HepG2 (cell line): ENCODE measurements at regions not wholly inside any gene's neighbourhood (a gene's known extent, or its start where the extent isn't known, plus 50 kb on each side); places are given as distances from the start of the nearest gene placed in this dataset.

Experiments
- ATAC-seq: fragments of 200-7000 bp; cut with Tn5 transposase; 3 replicates; pipeline ENCODE4 v1.9.1; 2020; ENCODE audit warnings: mild to moderate bottlenecking, moderate library complexity
- BruUV-seq: library from RNA; stranded (reverse); fragments of 400-500 nt; replicated peaks from 2 replicates; lab custom pipeline; 2021; lab: Mats Ljungman, UMichigan
- CTCF ChIA-PET: fragments of 300-600 bp; formaldehyde crosslinking; extraction: SDS; loops from one replicate; lab custom pipeline; 2021; ENCODE audit warnings: low total read pairs, inconsistent platforms, low intra/inter-chr PET ratio; lab: Yijun Ruan, JAX
- POLR2A ChIA-PET: fragments of 350-600 bp; sonication (Branson Sonifier 250); formaldehyde crosslinking; loops from one replicate; lab custom pipeline; 2020; ENCODE audit warnings: antibody characterized with exemption, inconsistent platforms; lab: Yijun Ruan, JAX
- DNase-seq: peaks from one replicate; pipeline ENCODE4 v3.0.0-alpha.2; 2015; ENCODE audit warnings: low spot score
- FAIRE-seq: peaks from 3 replicates; lab custom pipeline; 2011; peaks lifted over from hg19 to GRCh38; lab: Jason Lieb, UNC
- H2AFZ ChIP-seq: one replicate; pipeline ENCODE4 v1.6.1; 2011; ENCODE audit warnings: low read length, inconsistent platforms
- H3K27ac ChIP-seq: fragments of 300-600 bp; 3 replicates; pipeline ENCODE4 v1.8.0; 2011; ENCODE audit warnings: mixed run types, mild to moderate bottlenecking, mixed read lengths, low read length, inconsistent platforms; ENCODE audit not compliant: insufficient read depth; ENCODE audit errors: extremely low read length
- H3K27me3 ChIP-seq, 2 experiments: fragments of 200-600 bp in 1 of 2; 2 replicates in 1 of 2; 3 replicates in 1 of 2; pipeline versions ENCODE4 v1.6.0 to v1.8.0; 2011; ENCODE audit warnings: low read length in 2 of 2, mild to moderate bottlenecking in 2 of 2, moderate library complexity in 2 of 2, inconsistent platforms in 1 of 2; ENCODE audit not compliant: insufficient read depth in 2 of 2, control insufficient read depth in 1 of 2
- H3K36me3 ChIP-seq, 2 experiments: fragments of 200-600 bp in 1 of 2; replicated peaks in 1 of 2; 2 replicates in 1 of 2; 3 replicates in 1 of 2; pipeline versions ENCODE4 v1.5.1 to v1.8.0; 2011; ENCODE audit warnings: low read length in 2 of 2, inconsistent platforms in 1 of 2; ENCODE audit not compliant: insufficient read depth in 2 of 2, control insufficient read depth in 1 of 2
- H3K4me1 ChIP-seq: 2 replicates; pipeline ENCODE4 v1.5.1; 2012; ENCODE audit warnings: low read length, inconsistent platforms; ENCODE audit not compliant: insufficient read depth
- H3K4me2 ChIP-seq: 2 replicates; pipeline ENCODE4 v1.6.0; 2011; ENCODE audit warnings: low read depth, low read length, inconsistent platforms
- H3K4me3 ChIP-seq, 3 experiments: fragments of 200-600 bp in 1 of 3; sonication (generic), shearing (Covaris generic) in 1 of 3; replicated peaks in 1 of 3; 2 replicates each; pipeline ENCODE4 v1.5.1; 2011 to 2016; ENCODE audit warnings: low read length in 3 of 3, inconsistent platforms in 2 of 3, low read depth in 2 of 3, mild to moderate bottlenecking in 2 of 3, control low read depth in 1 of 3, mixed read lengths in 1 of 3; ENCODE audit not compliant: insufficient read depth in 1 of 3
- H3K79me2 ChIP-seq: one replicate; pipeline ENCODE4 v1.6.1; 2011; ENCODE audit warnings: low read length, inconsistent platforms; ENCODE audit not compliant: insufficient read depth
- H3K9ac ChIP-seq: 2 replicates; pipeline ENCODE4 v1.6.0; 2011; ENCODE audit warnings: mild to moderate bottlenecking, low read depth, low read length, inconsistent platforms; ENCODE audit not compliant: insufficient read depth
- H3K9me3 ChIP-seq: 2 replicates; pipeline ENCODE4 v1.5.1; 2012; ENCODE audit warnings: mild to moderate bottlenecking, low read length
- H4K20me1 ChIP-seq: 2 replicates; pipeline ENCODE4 v1.6.0; 2011; ENCODE audit warnings: inconsistent platforms, mild to moderate bottlenecking, low read length, moderate library complexity; ENCODE audit not compliant: insufficient read depth
- ATF4 ChIP-seq, 2 experiments: fragments of 450-650 bp in 1 of 2; sonication (generic) in 1 of 2; formaldehyde crosslinking; IDR thresholded peaks; 2 replicates each; pipeline versions ENCODE4 v1.5.0 to v1.8.0; 2020 to 2022; ENCODE audit warnings: mild to moderate bottlenecking in 1 of 2, missing genetic modification reagents in 1 of 2
- HDAC2 ChIP-seq: sonication (generic); formaldehyde crosslinking; IDR thresholded peaks from 2 replicates; pipeline ENCODE4 v1.4.0; 2020; ENCODE audit warnings: missing genetic modification reagents
- HNF1A ChIP-seq, 2 experiments: sonication (generic) in 1 of 2; formaldehyde crosslinking in 1 of 2; IDR thresholded peaks; 2 replicates each; pipeline versions ENCODE4 v1.4.0 to v1.6.1; 2016 to 2020; ENCODE audit warnings: borderline replicate concordance in 1 of 2, low read depth in 1 of 2, mild to moderate bottlenecking in 1 of 2, missing genetic modification reagents in 1 of 2
- HOMEZ ChIP-seq: IDR thresholded peaks from 2 replicates; pipeline ENCODE4 v1.6.1; 2016; ENCODE audit warnings: low read depth
- YEATS2 ChIP-seq: sonication (generic); formaldehyde crosslinking; IDR thresholded peaks from 2 replicates; pipeline ENCODE4 v1.4.0; 2020; ENCODE audit warnings: missing genetic modification reagents, borderline replicate concordance
- ZBTB44 ChIP-seq: sonication (generic); formaldehyde crosslinking; IDR thresholded peaks from 2 replicates; pipeline ENCODE4 v1.4.0; 2020; ENCODE audit warnings: missing genetic modification reagents
- ZNF12 ChIP-seq: sonication (generic); formaldehyde crosslinking; IDR thresholded peaks from 2 replicates; pipeline ENCODE4 v1.5.0; 2020; ENCODE audit warnings: missing genetic modification reagents
- ZNF143 ChIP-seq: sonication (generic); formaldehyde crosslinking; IDR thresholded peaks from 2 replicates; pipeline ENCODE4 v1.4.0; 2020; ENCODE audit warnings: missing genetic modification reagents
- ZNF547 ChIP-seq: sonication (generic); formaldehyde crosslinking; IDR thresholded peaks from 2 replicates; pipeline ENCODE4 v1.5.1; 2020; ENCODE audit warnings: mild to moderate bottlenecking, missing genetic modification reagents
- ZNF576 ChIP-seq: sonication (generic); formaldehyde crosslinking; IDR thresholded peaks from 2 replicates; pipeline ENCODE4 v1.4.0; 2020; ENCODE audit warnings: mild to moderate bottlenecking, missing genetic modification reagents
- ZNF605 ChIP-seq: sonication (generic); formaldehyde crosslinking; IDR thresholded peaks from 2 replicates; pipeline ENCODE4 v1.8.0; 2022; ENCODE audit warnings: mild to moderate bottlenecking, missing genetic modification reagents
- ZNF678 ChIP-seq: sonication (generic); formaldehyde crosslinking; IDR thresholded peaks from 2 replicates; pipeline ENCODE4 v1.4.0; 2020; ENCODE audit warnings: mild to moderate bottlenecking, missing genetic modification reagents
- ZNF777 ChIP-seq: sonication (generic); formaldehyde crosslinking; IDR thresholded peaks from 2 replicates; pipeline ENCODE4 v1.4.0; 2020; ENCODE audit warnings: missing genetic modification reagents
- WGBS: methylation state at CpG from one replicate; pipeline ENCODE4 v1.1.6; 2017; ENCODE audit warnings: low lambda C conversion rate; 5-methylcytosine and 5-hydroxymethylcytosine counted together
- in situ Hi-C: cut with HindIII; loops from 2 replicates; pipeline ENCODE4 v1.10.0; 2017; ENCODE audit warnings: low pct_unique_long_range_greater_than_20kb; ENCODE audit not compliant: extremely low pct_ligation_motif_present
- intact Hi-C: fragments of 100-400 bp; cut with micrococcal nuclease; formaldehyde crosslinking; loops from one replicate; pipeline ENCODE4 v1.10.0; 2022; ENCODE audit not compliant: unreplicated experiment

GRCh38 chr10:44042926-44043602 lies 341.8 kb downstream of the CXCL12 start:
- no peak for FAIRE-seq
- TF ChIP-seq HDAC2 (CRISPR knock-in tag) (no peak), YEATS2 (CRISPR knock-in tag) (no peak), ZNF12 (no peak), ZNF547 (CRISPR knock-in tag) (no peak), ZNF678 (CRISPR knock-in tag) (no peak), ZNF605 (CRISPR knock-in tag) (no peak), HOMEZ (CRISPR knock-in tag) (no peak), ZBTB44 (CRISPR knock-in tag) (no peak), ZNF777 (CRISPR knock-in tag) (no peak), ATF4 (CRISPR knock-in tag; IDR thresholded peaks at IDR 0.05) (no peak), ZNF576 (CRISPR knock-in tag) (no peak), ZNF143 (CRISPR knock-in tag) (no peak), HNF1A (IDR thresholded peaks at IDR 0.05; ENCODE audit: low read depth) (no peak), HNF1A (CRISPR knock-in tag; IDR thresholded peaks at IDR 0.05; ENCODE audit: borderline replicate concordance) (no peak)
- TF ChIP-seq, all 625 proteins: peak for 0
- Histone ChIP-seq H3K4me2 (no peak overlapping the region), H3K9ac (no peak overlapping the region), H2AFZ (no peak overlapping the region), H3K4me3 (no peak overlapping the region), H3K27me3 (peaks cover 4 to 17% of the 10 kb centered on the region in 2 experiments; a peak in 2 of 5 replicates), H4K20me1 (no peaks in the 10 kb centered on the region), H3K27ac (no peak overlapping the region), H3K4me1 (no peaks in the 10 kb centered on the region), H3K79me2 (no peaks in the 10 kb centered on the region), H3K36me3 (no peaks in the 10 kb centered on the region), H3K9me3 (no peaks in the 10 kb centered on the region)
- ChIA-PET POLR2A (no interaction called here), CTCF (no interaction called here)
- DNase-seq: no peak
- intact Hi-C loops (no loop called here), in situ Hi-C loops (no loop called here)
- ATAC-seq: no peak
- 4% methylated on average over 7 of the region's 9 CpGs for WGBS
- no TSS peak for BruUV-seq
